GM12878 (cell line): ENCODE measurements at regions not wholly inside any gene's neighbourhood (a gene's known extent, or its start where the extent isn't known, plus 50 kb on each side); places are given as distances from the start of the nearest gene placed in this dataset.
"Not testable (repeated sequence)": the region's sequence is repeated elsewhere in the genome, so short reads cannot be mapped to it uniquely, and the experiment has no call there.

Experiments used
- ATAC-seq: fragments of 200-7000 bp; cut with Tn5 transposase; 3 replicates; pipeline ENCODE4 v1.9.1; 2020; ENCODE audit warnings: mild to moderate bottlenecking, moderate library complexity
- BruUV-seq: library from RNA; stranded (reverse); fragments of 400-500 nt; replicated peaks from 2 replicates; lab custom pipeline; 2021; lab: Mats Ljungman, UMichigan
- CTCF ChIA-PET: fragments of 300-600 bp; sonication (Branson Sonifier 250); formaldehyde crosslinking; extraction: SDS; loops from one replicate; lab custom pipeline; 2021; ENCODE audit warnings: inconsistent platforms; lab: Yijun Ruan, JAX
- POLR2A ChIA-PET: fragments of 350-600 bp; formaldehyde crosslinking; extraction: SDS; loops from one replicate; lab custom pipeline; 2021; ENCODE audit warnings: inconsistent platforms; lab: Charles Lee
- RAD21 ChIA-PET: fragments of 300-600 bp; sonication (Branson Sonifier 250); formaldehyde crosslinking; loops from one replicate; lab custom pipeline; 2023; ENCODE audit warnings: antibody characterized with exemption; ENCODE audit not compliant: unreplicated experiment; lab: Charles Lee
- SMC1A ChIA-PET: fragments of 300-600 bp; sonication (Branson Sonifier 250); formaldehyde crosslinking; loops from one replicate; lab custom pipeline; 2023; ENCODE audit not compliant: unreplicated experiment, uncharacterized antibody; lab: Charles Lee
- DNase-seq: peaks from one replicate; pipeline ENCODE4 v3.0.0-alpha.2; 2011; ENCODE audit warnings: low read depth, low spot score
- FAIRE-seq: peaks from 3 replicates; lab custom pipeline; 2011; peaks lifted over from hg19 to GRCh38; lab: Jason Lieb, UNC
- H2AFZ ChIP-seq: 2 replicates; pipeline ENCODE4 v1.6.0; 2011; ENCODE audit warnings: low read depth, low read length, control low read depth; ENCODE audit not compliant: control insufficient read depth
- H3K27ac ChIP-seq: 2 replicates; pipeline ENCODE4 v1.5.1; 2011; ENCODE audit warnings: control low read depth; ENCODE audit not compliant: control insufficient read depth, insufficient read depth
- H3K27me3 ChIP-seq, 2 experiments: replicated peaks in 1 of 2; 2 replicates each; pipeline versions ENCODE4 v1.6.0 to v1.6.1; 2011; ENCODE audit warnings: low read length in 1 of 2; ENCODE audit not compliant: control insufficient read depth in 2 of 2, insufficient read depth in 2 of 2
- H3K36me3 ChIP-seq, 2 experiments: 2 replicates each; pipeline ENCODE4 v1.5.1; 2011; ENCODE audit warnings: low read length in 1 of 2; ENCODE audit not compliant: control insufficient read depth in 2 of 2, insufficient read depth in 2 of 2
- H3K4me1 ChIP-seq: 2 replicates; pipeline ENCODE4 v1.6.1; 2011; ENCODE audit warnings: mild to moderate bottlenecking, low read length, moderate library complexity, mixed read lengths; ENCODE audit not compliant: control insufficient read depth, insufficient read depth
- H3K4me2 ChIP-seq: 2 replicates; pipeline ENCODE4 v1.6.0; 2011; ENCODE audit warnings: control low read depth; ENCODE audit not compliant: control insufficient read depth, insufficient read depth
- H3K4me3 ChIP-seq: fragments of 200-600 bp; sonication (generic); 2 replicates; pipeline ENCODE4 v1.5.1; 2016
- H3K79me2 ChIP-seq: 2 replicates; pipeline ENCODE4 v1.6.0; 2011; ENCODE audit warnings: low read length; ENCODE audit not compliant: control insufficient read depth, insufficient read depth
- H3K9ac ChIP-seq: 2 replicates; pipeline ENCODE4 v1.8.0; 2011; ENCODE audit warnings: low read length, control low read depth, mixed read lengths; ENCODE audit not compliant: control insufficient read depth, insufficient read depth
- H3K9me3 ChIP-seq: replicated peaks from 3 replicates; pipeline ENCODE4 v1.5.1; 2011; ENCODE audit warnings: mild to moderate bottlenecking, low read length; ENCODE audit not compliant: control insufficient read depth, insufficient read depth
- H4K20me1 ChIP-seq: 2 replicates; pipeline ENCODE4 v1.6.0; 2011; ENCODE audit not compliant: control insufficient read depth, insufficient read depth
- CHD2 ChIP-seq: IDR thresholded peaks from 2 replicates; pipeline ENCODE4 v1.6.1; 2011; ENCODE audit warnings: low read depth, low read length, improper control_type of control experiment, borderline replicate concordance
- NFIC ChIP-seq: IDR thresholded peaks from 2 replicates; pipeline ENCODE4 v1.6.1; 2012; ENCODE audit warnings: low read depth, mild to moderate bottlenecking, inconsistent platforms, low read length, moderate library complexity
- PAX8 ChIP-seq: fragments of 450-650 bp; IDR thresholded peaks from 2 replicates; pipeline ENCODE4 v1.6.1; 2017; ENCODE audit warnings: mild to moderate bottlenecking, moderate library complexity
- SIN3A ChIP-seq: IDR thresholded peaks from 2 replicates; pipeline ENCODE4 v1.6.1; 2012; ENCODE audit warnings: low read depth, low read length, improper control_type of control experiment
- TARDBP ChIP-seq: IDR thresholded peaks from 2 replicates; pipeline ENCODE4 v1.6.1; 2016; ENCODE audit warnings: borderline replicate concordance
- TBL1XR1 ChIP-seq: IDR thresholded peaks from 2 replicates; pipeline ENCODE4 v1.6.1; 2012; ENCODE audit warnings: low read depth, low read length, improper control_type of control experiment
- ZNF217 ChIP-seq: fragments of 450-650 bp; IDR thresholded peaks from 2 replicates; pipeline ENCODE4 v1.6.1; 2017; ENCODE audit warnings: antibody characterized with exemption, mild to moderate bottlenecking
- WGBS: methylation state at CpG from one replicate; pipeline ENCODE4 v1.1.6; 2016; ENCODE audit warnings: low lambda C conversion rate; ENCODE audit not compliant: insufficient replicate concordance, insufficient coverage; ENCODE audit errors: missing lambda C conversion rate; 5-methylcytosine and 5-hydroxymethylcytosine counted together
- in situ Hi-C: fragments of 300-500 bp; cut with MboI; formaldehyde crosslinking; loops from 9 replicates; pipeline ENCODE4 v1.14.3; 2018; ENCODE audit warnings: mixed read lengths
- intact Hi-C: fragments of 100-400 bp; cut with micrococcal nuclease; formaldehyde crosslinking; loops from one replicate; pipeline ENCODE4 v1.14.2; 2022; ENCODE audit not compliant: unreplicated experiment
- TF ChIP-seq, protein P1 (sequence below): IDR thresholded peaks from 2 replicates; pipeline ENCODE4 v1.6.1; 2012; ENCODE audit warnings: low read depth, low read length, improper control_type of control experiment

DNA sequence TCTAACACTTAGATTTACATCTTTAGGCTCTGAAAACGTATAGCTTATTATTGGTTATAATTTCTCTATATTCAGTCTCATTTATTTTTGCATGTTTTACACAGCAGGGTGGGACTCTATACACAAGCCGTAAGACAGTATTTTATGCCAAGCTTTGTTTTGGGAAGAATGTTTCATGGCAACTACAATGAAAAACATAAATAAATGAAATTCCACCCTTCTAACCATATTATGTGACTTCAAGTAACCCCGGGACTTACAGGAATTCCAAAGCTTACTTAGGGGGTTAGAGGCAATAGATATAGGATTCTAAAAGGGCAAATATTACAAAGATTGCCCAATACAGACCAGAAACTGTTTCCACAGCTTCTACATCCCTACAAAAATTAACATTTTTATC is 370.9 kb downstream of the PRR32 start (continued):
- TF ChIP-seq CHD2 = no peak
- no peak for TF ChIP-seq TBL1XR1
- TF ChIP-seq, all 136 proteins: peak for 0

DNA sequence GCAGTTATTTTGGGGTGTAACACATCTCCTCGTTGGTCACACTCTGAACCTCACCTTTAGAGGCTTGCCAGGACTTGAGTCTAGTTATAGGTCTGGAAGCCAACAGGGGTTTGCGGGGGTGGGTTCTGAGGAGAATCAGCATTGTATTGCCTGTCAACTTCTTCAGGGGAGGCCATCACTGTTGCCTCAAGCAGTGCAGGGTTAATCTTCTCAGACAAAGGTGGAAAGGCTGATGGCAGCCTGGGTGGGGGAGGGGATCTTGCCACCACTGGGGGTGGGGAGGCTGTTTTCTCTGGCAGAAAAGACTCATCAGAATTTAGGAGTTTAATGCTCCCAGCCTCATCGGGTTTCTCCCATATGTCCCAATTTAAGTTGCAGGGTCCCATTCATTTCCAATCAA is 387.8 kb downstream of the PRR32 start:
- Histone ChIP-seq H3K9ac (no peak overlapping the region), H3K4me2 (no peak overlapping the region), H3K79me2 (no peaks in the 10 kb centered on the region), H3K36me3 (no peaks in the 10 kb centered on the region), H3K27ac (no peak overlapping the region), H3K4me3 (no peak overlapping the region), H4K20me1 (no peaks in the 10 kb centered on the region), H3K9me3 (no peaks in the 10 kb centered on the region), H3K4me1 (no peaks in the 10 kb centered on the region), H3K27me3 (no peaks in the 10 kb centered on the region), H2AFZ (no peak overlapping the region)
- SMC1A ChIA-PET = no interaction called here
- WGBS = 19% methylated on average over 3 of the region's 3 CpGs
- intact Hi-C loops (no loop called here), in situ Hi-C loops (no loop called here)
- POLR2A ChIA-PET = no interaction called here
- no peak for ATAC-seq
- RAD21 ChIA-PET = no interaction called here
- DNase-seq = no peak
- FAIRE-seq = no peak
- BruUV-seq = no TSS peak
- TF ChIP-seq ZNF217 (no peak), NFIC (no peak), SIN3A (no peak), TARDBP (no peak), PAX8 (no peak)
- TF ChIP-seq, protein P1, sequence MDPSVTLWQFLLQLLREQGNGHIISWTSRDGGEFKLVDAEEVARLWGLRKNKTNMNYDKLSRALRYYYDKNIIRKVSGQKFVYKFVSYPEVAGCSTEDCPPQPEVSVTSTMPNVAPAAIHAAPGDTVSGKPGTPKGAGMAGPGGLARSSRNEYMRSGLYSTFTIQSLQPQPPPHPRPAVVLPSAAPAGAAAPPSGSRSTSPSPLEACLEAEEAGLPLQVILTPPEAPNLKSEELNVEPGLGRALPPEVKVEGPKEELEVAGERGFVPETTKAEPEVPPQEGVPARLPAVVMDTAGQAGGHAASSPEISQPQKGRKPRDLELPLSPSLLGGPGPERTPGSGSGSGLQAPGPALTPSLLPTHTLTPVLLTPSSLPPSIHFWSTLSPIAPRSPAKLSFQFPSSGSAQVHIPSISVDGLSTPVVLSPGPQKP = no peak
- CTCF ChIA-PET = no interaction called here

DNA sequence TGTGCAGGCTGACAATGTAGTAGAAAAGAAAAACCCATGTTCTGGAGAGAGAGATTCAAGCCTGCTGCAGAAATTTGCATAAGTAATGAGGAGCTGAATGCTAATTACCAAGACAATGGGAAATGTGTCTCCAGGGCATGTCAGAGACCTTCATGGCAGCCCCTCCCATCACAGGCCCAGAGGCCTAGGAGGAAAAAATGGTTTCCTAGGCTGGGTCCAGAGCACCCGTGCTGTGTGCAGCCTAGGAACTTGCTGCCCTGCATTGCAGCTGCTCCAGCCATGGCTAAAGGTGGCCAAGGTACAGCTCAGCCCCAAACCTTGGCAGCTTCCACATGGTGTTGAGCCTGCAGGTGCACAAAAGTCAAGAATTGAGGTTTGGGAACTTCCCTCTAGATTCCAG is 402.3 kb downstream of the PRR32 start:
- DNase-seq, H3K4me1 ChIP-seq, H3K9ac ChIP-seq, H3K9me3 ChIP-seq, BruUV-seq, H3K4me2 ChIP-seq, POLR2A ChIA-PET, FAIRE-seq, H3K79me2 ChIP-seq, H3K36me3 ChIP-seq, in situ Hi-C loops, H3K4me3 ChIP-seq, ATAC-seq, H4K20me1 ChIP-seq, H2AFZ ChIP-seq, CTCF ChIA-PET, intact Hi-C loops, H3K27me3 ChIP-seq, RAD21 ChIA-PET, H3K27ac ChIP-seq, SMC1A ChIA-PET: not testable (repeated sequence)
- WGBS = 0% methylated on average over 1 of the region's 1 CpG
